GM12892 (cell line): ENCODE measurements at regions not wholly inside any gene's neighbourhood (a gene's known extent, or its start where the extent isn't known, plus 50 kb on each side); places are given as distances from the start of the nearest gene placed in this dataset.
A peak's percentile ranks its signal among the peaks of the same experiment; 100 is the strongest.

ENCODE experiments used
- DNase-seq: peaks from one replicate; pipeline ENCODE4 v3.0.0; 2011; ENCODE audit not compliant: insufficient read length
- FAIRE-seq: peaks from 2 replicates; lab custom pipeline; 2011; peaks lifted over from hg19 to GRCh38; lab: Jason Lieb, UNC
- POLR2A ChIP-seq: IDR thresholded peaks from 2 replicates; pipeline ENCODE4 v1.6.1; 2011; ENCODE audit warnings: low read depth, low read length, control low read depth
- POLR2AphosphoS5 ChIP-seq: IDR thresholded peaks from 2 replicates; pipeline ENCODE4 v1.6.1; 2011; ENCODE audit warnings: low read depth, low read length, control low read depth
- TAF1 ChIP-seq: IDR thresholded peaks from 2 replicates; pipeline ENCODE4 v1.6.1; 2011; ENCODE audit warnings: low read depth, mild to moderate bottlenecking, control low read depth, low read length, borderline replicate concordance

DNA sequence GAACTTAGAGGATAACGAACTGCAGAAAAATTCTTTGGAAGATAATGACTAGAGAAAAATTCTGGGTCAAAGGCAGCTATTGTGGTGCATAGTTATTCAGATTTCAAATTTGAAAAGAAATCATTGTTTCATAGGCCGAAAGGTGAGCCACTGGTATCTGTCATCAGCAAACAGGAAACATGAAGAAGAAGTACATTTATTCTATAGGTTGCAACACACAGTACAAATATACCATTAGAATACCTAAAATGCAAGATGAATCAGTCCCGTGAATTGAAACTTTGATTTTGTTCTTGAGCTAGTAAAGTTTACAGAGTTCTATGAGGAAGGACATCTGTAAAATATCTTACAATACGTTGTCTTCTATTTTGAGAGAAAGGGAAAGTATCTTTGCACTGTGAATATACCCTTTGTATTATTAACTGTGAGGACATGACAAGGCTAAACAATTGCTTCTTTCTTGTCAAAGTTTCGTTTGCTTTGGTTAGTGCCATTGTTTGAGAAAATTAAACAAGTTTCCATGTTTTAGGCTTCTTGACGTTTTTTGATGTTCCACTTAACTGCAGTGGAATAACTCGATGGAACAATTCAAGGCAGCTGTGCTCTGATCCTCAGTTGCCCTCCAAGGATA lies 84.7 kb downstream of the HDGFL1 start:
- no peak for DNase-seq
- TF ChIP-seq POLR2A, result no peak
- TF ChIP-seq POLR2AphosphoS5, result no peak
- no peak for TF ChIP-seq TAF1
- FAIRE-seq, result peak; percentile 9

DNA sequence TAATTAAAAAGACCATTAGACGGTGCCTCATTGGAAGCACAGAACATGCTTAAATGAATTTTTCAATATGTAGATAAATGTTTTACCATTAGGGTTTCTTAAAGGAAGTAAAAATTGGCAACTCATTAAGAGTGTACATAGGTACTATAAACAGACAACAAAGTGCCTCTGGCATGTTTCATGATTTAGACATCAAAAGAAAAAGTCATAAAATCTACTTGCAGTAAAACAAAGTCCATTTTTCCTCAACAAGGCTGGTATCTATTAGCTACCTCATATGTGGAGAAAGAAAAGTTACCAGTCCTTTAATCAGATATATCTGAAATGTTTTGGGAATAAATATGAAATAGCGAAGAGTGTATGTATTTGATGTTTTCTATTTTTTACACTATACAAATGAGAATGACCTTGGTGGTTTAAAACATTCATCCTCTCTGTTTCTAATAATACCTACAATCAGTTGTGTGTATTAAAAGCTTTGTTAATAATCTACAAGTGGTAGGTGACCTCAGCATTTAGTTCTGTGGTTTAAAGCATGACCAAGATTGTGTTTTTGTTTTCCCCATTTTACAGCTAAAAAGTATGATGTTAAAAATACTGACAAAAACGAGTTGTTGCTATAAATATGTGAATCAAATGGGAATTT lies 87.5 kb downstream of the HDGFL1 start:
- DNase-seq, result no peak
- no peak for TF ChIP-seq POLR2A
- TF ChIP-seq TAF1, result no peak
- TF ChIP-seq POLR2AphosphoS5, result no peak

DNA sequence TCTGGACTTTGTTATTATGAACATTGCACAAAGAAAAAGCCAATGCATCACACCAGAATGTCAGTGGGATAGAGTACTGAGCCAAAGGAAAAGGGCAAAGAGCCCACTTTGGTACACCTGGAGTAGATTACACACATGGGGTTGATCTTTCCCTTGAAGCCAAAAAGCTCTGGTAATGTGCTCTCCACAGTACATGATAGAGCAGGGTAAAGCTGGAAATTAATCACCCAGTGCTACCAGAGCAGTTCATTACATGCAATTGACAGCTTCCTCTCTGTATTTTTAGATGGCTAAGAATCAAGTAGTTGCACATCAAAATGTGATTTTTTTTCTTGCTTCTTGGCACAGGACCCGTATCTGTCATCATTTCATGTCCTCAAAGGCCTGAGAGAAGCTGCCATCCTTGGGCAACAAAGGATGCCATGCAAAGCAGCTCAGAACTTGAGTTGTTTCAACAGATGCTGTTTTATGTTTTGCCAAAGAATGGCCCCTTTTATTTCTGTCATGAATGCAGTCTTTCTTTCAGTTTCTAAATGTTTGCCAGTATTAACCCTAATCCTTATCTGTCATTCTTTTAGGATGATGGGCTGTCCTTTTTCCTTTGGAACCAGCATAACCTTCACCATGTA lies 88.1 kb downstream of the HDGFL1 start:
- no peak for DNase-seq
- no peak for FAIRE-seq
- TF ChIP-seq POLR2AphosphoS5, result no peak
- no peak for TF ChIP-seq POLR2A
- no peak for TF ChIP-seq TAF1

More for the DNA sequence above, 87.5 kb downstream of the HDGFL1 start:
- no peak for FAIRE-seq

DNA sequence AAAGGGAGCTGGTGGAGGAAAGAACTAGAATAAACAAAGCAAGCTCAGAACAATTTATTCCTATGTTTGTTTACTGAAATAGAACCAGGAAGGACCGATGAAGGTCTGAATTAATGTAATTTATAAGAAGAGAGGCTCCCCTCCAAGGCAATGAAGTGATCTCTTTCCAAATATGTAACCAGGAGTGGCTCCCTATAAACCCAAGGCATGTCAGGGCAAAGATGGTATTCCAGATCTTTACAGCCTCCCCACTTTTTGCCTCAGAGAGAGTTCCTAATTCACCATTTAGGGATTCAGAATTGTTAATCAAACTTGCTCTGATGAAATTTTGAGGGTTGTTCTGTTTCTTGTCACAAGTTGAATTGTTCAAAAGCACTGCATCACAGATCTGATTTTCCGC lies 88.8 kb downstream of the HDGFL1 start:
- no peak for FAIRE-seq

DNA sequence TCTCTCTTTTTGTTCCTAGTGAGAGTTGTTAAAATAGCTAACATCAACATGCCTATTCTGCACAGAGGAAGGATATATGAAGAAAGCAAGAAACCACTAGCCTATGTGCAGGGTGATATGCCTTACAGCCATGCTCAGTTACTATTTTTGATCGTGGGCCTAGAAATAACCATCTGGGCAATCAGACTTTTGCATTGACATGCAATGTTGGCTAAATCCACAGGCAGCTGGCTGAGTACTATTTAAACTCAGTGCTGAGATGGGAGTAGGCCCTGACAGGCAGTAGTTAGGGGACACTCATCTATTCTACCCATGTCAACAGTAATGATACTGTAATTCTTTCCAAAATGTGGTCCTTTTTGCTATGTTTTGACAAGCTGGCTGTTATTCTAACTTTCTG lies 89.6 kb downstream of the HDGFL1 start:
- DNase-seq (no peak), FAIRE-seq (no peak)
- no peak for TF ChIP-seq POLR2A
- TF ChIP-seq POLR2AphosphoS5, result no peak
- TF ChIP-seq TAF1, result no peak

More for the DNA sequence above, 88.8 kb downstream of the HDGFL1 start:
- DNase-seq, result no peak
- TF ChIP-seq POLR2A (no peak), TAF1 (no peak), POLR2AphosphoS5 (no peak)

DNA sequence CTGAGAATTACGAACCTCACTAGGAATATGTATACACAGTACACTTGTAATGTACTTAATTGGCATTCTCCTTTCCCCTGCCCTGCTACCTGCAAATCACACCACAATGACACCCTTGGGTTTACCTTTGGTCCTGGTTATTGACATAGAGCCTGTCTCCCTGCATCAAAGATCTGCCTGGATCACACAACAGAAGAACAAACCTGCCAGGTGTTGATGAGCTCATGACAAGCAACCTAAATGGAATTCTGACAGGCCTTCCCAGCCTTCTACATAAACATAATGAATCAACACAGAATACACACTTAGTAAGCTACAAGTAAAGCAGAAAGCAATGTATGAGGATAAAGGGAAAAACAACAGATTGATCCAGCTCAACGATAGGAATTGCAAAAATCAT lies 95.6 kb downstream of the HDGFL1 start:
- no peak for TF ChIP-seq POLR2AphosphoS5
- TF ChIP-seq TAF1, result no peak
- no peak for TF ChIP-seq POLR2A
- DNase-seq, result no peak
- FAIRE-seq, result no peak

DNA sequence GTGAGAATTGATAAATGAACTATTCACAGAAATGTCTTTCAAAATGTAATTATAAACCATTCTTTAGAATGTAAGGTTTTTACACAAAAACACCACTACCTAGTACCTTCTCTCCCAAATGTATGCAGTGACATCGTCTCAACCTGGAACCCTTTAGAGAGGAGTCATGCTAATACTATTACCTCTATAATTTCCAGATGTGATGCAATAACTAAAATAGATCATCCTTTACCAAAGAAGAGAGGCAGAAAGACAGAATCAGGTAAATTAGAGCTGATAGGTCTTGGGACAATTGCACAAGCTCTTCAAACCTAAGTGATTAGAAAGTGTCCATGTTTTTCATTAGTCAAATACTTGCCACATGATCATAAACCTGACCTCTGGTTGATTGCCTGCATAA lies 96.7 kb downstream of the HDGFL1 start:
- FAIRE-seq (no peak), DNase-seq (no peak)
- TF ChIP-seq POLR2A (no peak), TAF1 (no peak), POLR2AphosphoS5 (no peak)

DNA sequence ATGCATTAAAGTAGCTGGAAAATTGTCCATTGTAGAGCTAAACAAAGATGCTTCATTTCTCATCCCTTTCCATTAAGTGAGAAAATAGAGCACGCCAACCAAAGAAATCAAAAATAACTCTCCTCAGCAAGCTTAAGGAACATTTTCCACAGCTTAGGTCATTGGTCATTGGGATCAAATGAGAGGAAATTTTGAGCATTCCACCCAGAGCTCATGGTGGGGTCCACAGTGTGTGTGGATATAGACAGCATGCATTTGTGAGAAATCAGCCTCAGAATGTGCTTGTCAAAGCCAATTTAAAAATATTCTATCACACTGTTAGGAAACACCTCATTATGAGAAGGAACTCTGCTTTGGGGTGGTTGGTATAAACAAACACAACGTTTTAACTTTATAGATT lies 97.2 kb downstream of the HDGFL1 start:
- no peak for FAIRE-seq
- TF ChIP-seq POLR2A, result no peak
- TF ChIP-seq TAF1, result no peak
- no peak for TF ChIP-seq POLR2AphosphoS5
- no peak for DNase-seq

DNA sequence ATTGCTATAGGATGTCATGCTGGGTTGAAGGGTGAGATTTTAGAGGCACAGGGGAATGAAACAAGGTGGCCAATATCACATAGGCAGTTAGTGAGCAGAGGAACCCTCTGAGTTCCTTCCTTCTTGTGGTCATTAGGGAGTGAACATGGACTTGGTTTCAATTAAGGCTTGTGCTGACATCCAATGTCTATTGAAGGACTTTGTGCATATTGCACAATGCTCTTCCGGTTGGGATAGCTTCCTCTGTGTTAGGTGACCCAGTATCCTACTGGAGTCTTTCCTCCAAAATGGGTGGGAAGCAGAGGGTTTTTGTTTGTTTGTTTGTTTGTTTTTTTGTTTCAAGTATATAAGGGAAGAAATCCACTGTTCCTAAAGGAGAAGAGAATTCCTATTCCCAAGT lies 98.5 kb downstream of the HDGFL1 start:
- TF ChIP-seq POLR2A, result no peak
- TF ChIP-seq POLR2AphosphoS5, result no peak
- TF ChIP-seq TAF1, result no peak
- DNase-seq (no peak), FAIRE-seq (no peak)

DNA sequence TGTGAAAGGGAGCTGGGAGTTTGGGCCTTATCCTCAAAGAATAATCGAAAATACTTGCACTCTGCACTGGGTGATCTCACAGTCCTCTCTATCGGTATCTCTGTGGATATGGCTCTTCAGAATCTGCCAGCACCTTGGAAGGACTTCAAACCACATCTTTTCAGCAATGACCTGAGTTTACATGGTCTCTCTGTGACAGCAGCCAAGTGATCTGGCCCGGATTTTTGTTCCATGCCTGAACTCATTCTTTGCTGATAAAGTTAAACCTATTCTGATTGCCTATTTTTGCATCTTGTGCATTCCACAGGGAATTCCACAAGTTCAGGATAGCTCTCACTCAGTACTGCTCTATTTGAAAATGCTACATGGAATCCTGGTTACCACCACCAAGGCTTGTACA lies 98.9 kb downstream of the HDGFL1 start:
- FAIRE-seq, result no peak

DNA sequence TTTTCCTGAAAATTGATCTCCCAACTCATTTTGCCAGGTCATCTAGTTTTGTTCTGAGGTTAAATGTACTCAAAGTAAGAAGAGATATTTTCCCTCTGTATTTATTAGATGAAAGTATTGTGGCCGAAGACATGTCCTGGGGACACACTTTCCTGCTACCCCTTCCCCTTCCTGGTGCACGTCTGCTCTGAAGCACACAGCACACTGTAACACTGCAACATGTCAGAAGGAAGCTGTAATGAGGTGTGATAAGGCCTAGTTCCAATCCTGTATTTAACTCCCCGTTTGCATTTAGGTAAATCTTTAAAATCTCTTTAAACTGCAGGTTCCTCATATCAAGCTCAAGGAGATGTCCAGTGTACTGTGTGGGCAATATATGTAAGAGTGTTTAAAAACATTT lies 99.4 kb downstream of the HDGFL1 start:
- no peak for FAIRE-seq
- no peak for TF ChIP-seq TAF1
- TF ChIP-seq POLR2AphosphoS5, result no peak
- no peak for TF ChIP-seq POLR2A
- DNase-seq, result no peak

More for the DNA sequence above, 98.9 kb downstream of the HDGFL1 start:
- DNase-seq, result no peak
- TF ChIP-seq POLR2A (no peak), TAF1 (no peak), POLR2AphosphoS5 (no peak)

DNA sequence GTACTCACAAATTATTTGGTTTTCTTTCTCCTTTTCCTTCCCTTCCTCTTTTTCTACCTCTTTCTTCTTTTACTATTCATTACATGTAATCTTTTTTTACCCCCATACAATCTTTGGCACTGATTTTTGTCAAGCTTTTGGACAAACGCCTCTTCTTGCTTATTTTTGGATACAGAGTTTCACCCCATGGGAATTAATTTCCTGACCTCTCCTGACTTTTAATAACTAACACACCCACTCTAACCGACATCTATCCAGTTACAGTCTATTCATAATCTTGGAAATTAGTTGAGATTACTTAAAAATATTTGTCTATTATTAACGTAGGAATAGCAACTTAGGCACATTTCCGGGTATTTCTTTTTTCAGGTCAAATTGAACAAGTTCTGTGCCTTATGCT lies 101.2 kb downstream of the HDGFL1 start:
- DNase-seq, result no peak
- FAIRE-seq, result no peak

DNA sequence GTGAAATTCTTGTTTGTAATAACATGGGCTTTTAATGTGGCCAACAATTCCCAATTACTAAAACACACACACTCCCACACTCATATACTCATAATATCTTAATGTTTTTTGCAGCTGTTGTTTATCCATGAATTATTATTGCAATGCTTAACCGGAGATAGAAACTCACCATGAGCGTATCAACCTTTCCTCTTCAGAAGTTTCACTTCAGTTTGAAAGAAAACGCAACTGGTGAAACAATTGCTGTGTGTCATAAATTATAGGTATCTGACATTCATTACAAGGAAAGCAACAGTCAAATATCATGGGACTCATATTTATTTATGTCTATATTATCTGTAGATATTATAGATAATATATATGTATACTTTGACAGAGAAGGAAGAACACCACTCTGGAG lies 104.1 kb downstream of the HDGFL1 start:
- TF ChIP-seq POLR2AphosphoS5 (no peak), TAF1 (no peak), POLR2A (no peak)
- DNase-seq (no peak), FAIRE-seq (no peak)

More for the DNA sequence above, 101.2 kb downstream of the HDGFL1 start:
- TF ChIP-seq POLR2A, result no peak
- no peak for TF ChIP-seq TAF1
- TF ChIP-seq POLR2AphosphoS5, result no peak
